ENCODE measurements at regions not wholly inside any gene's neighbourhood (a gene's known extent, or its start where the extent isn't known, plus 50 kb on each side); places are given as distances from the start of the nearest gene placed in this dataset.

- TF ChIP-seq CTCF (IDR thresholded peaks at IDR 0.05; ENCODE audit: low read depth, low read length) = no peak
- Histone ChIP-seq H3K27me3 (ENCODE audit: insufficient read depth, low read depth, severe bottlenecking) (no peaks in the 10 kb centered on the region), H3K9me3 (ENCODE audit: severe bottlenecking) (no peaks in the 10 kb centered on the region), H3K27ac (no peak overlapping the region), H3K4me3 (ENCODE audit: low read depth, low read length) (no peak overlapping the region), H3K36me3 (no peaks in the 10 kb centered on the region)
- DNase-seq = no peak
Observed at GRCh38 chr4:98746530-98746929, 88.1 kb upstream of the TSPAN5 start.

GRCh38 chr4:98745366-98745765 lies 87.0 kb upstream of the TSPAN5 start:
- Histone ChIP-seq H3K27ac (no peak overlapping the region), H3K9me3 (ENCODE audit: severe bottlenecking) (no peaks in the 10 kb centered on the region), H3K36me3 (no peaks in the 10 kb centered on the region), H3K27me3 (ENCODE audit: insufficient read depth, low read depth, severe bottlenecking) (no peaks in the 10 kb centered on the region), H3K4me3 (ENCODE audit: low read depth, low read length) (no peak overlapping the region)
- TF ChIP-seq CTCF (IDR thresholded peaks at IDR 0.05; ENCODE audit: low read depth, low read length) = peak; percentile 50
- DNase-seq = peak; percentile 71

GRCh38 chr4:98744372-98745150 lies 86.2 kb upstream of the TSPAN5 start:
- H3K4me3 ChIP-seq (ENCODE audit: low read depth, low read length) = no peak overlapping the region
- DNase-seq = no peak
- TF ChIP-seq CTCF (IDR thresholded peaks at IDR 0.05; ENCODE audit: low read depth, low read length) = no peak
- no peaks in the 10 kb centered on the region for H3K27me3 ChIP-seq (ENCODE audit: insufficient read depth, low read depth, severe bottlenecking)
- no peaks in the 10 kb centered on the region for H3K36me3 ChIP-seq
- no peak overlapping the region for H3K27ac ChIP-seq
- H3K9me3 ChIP-seq (ENCODE audit: severe bottlenecking) = no peaks in the 10 kb centered on the region

- Histone ChIP-seq H3K27me3 (ENCODE audit: insufficient read depth, low read depth, severe bottlenecking) (no peaks in the 10 kb centered on the region), H3K36me3 (no peaks in the 10 kb centered on the region), H3K9me3 (ENCODE audit: severe bottlenecking) (no peaks in the 10 kb centered on the region), H3K27ac (no peak overlapping the region), H3K4me3 (ENCODE audit: low read depth, low read length) (no peak overlapping the region)
- TF ChIP-seq CTCF (IDR thresholded peaks at IDR 0.05; ENCODE audit: low read depth, low read length) = no peak
- DNase-seq = no peak
Observed at GRCh38 chr4:98741952-98742351, 83.5 kb upstream of the TSPAN5 start.

GRCh38 chr4:98739751-98740150 lies 81.3 kb upstream of the TSPAN5 start:
- Histone ChIP-seq H3K9me3 (ENCODE audit: severe bottlenecking) (no peaks in the 10 kb centered on the region), H3K27me3 (ENCODE audit: insufficient read depth, low read depth, severe bottlenecking) (no peaks in the 10 kb centered on the region), H3K36me3 (no peaks in the 10 kb centered on the region), H3K27ac (no peak overlapping the region), H3K4me3 (ENCODE audit: low read depth, low read length) (no peak overlapping the region)
- no peak for DNase-seq
- no peak for TF ChIP-seq CTCF (IDR thresholded peaks at IDR 0.05; ENCODE audit: low read depth, low read length)

GRCh38 chr4:98733601-98734000 lies 75.2 kb upstream of the TSPAN5 start:
- Histone ChIP-seq H3K27me3 (ENCODE audit: insufficient read depth, low read depth, severe bottlenecking) (no peaks in the 10 kb centered on the region), H3K27ac (no peak overlapping the region), H3K36me3 (no peaks in the 10 kb centered on the region), H3K9me3 (ENCODE audit: severe bottlenecking) (no peaks in the 10 kb centered on the region), H3K4me3 (ENCODE audit: low read depth, low read length) (no peak overlapping the region)
- DNase-seq = no peak
- TF ChIP-seq CTCF (IDR thresholded peaks at IDR 0.05; ENCODE audit: low read depth, low read length) = no peak

All from WERI-Rb-1 (cell line).